Natural killer cell (primary cell): ENCODE measurements at regions not wholly inside any gene's neighbourhood (a gene's known extent, or its start where the extent isn't known, plus 50 kb on each side); places are given as distances from the start of the nearest gene placed in this dataset.

Source experiments
- ATAC-seq, 3 donors: fragments of 150-1000 bp in 2 of 3; fragments of 200-7000 bp in 1 of 3; cut with Tn5 transposase; 1 replicate in 1 of 3; 2 replicates in 2 of 3; pipeline ENCODE4 v1.10.0; 2021; ENCODE audit warnings: mild to moderate bottlenecking in 2 of 3, moderate library complexity in 2 of 3
- DNase-seq, 2 donors: peaks; one replicate each; pipeline versions ENCODE4 v3.0.0 to v3.0.0-alpha.2; 2013 to 2021; ENCODE audit warnings: mixed read lengths in 1 of 2
- H3K27ac ChIP-seq: one replicate; pipeline ENCODE4 v1.5.1; 2013; ENCODE audit warnings: mild to moderate bottlenecking, low read length
- H3K27me3 ChIP-seq: one replicate; pipeline ENCODE4 v1.6.1; 2013; ENCODE audit warnings: low read length; ENCODE audit not compliant: control insufficient read depth, insufficient read depth
- H3K36me3 ChIP-seq: one replicate; pipeline ENCODE4 v1.6.1; 2013; ENCODE audit warnings: low read length; ENCODE audit not compliant: control insufficient read depth, insufficient read depth
- H3K4me1 ChIP-seq: one replicate; pipeline ENCODE4 v1.6.1; 2013; ENCODE audit warnings: low read length; ENCODE audit not compliant: control insufficient read depth, insufficient read depth
- H3K4me3 ChIP-seq: one replicate; pipeline ENCODE4 v1.5.1; 2013; ENCODE audit warnings: low read length
- H3K9me3 ChIP-seq: one replicate; pipeline ENCODE4 v1.6.1; 2013; ENCODE audit warnings: low read length; ENCODE audit not compliant: control insufficient read depth, insufficient read depth
- H3K27ac Mint-ChIP-seq, 2 donors: one replicate each; pipeline ENCODE4 v1.8.0; 2022; ENCODE audit warnings: mild to moderate bottlenecking in 2 of 2, mixed read lengths in 2 of 2, moderate library complexity in 1 of 2
- H3K27me3 Mint-ChIP-seq, 2 donors: one replicate each; pipeline ENCODE4 v1.8.0; 2022; ENCODE audit warnings: low read depth in 2 of 2, mixed read lengths in 2 of 2
- H3K36me3 Mint-ChIP-seq: one replicate; pipeline ENCODE4 v1.8.0; 2022; ENCODE audit warnings: mixed read lengths
- H3K4me1 Mint-ChIP-seq, 2 donors: one replicate each; pipeline ENCODE4 v1.8.0; 2022; ENCODE audit warnings: mixed read lengths in 2 of 2
- H3K4me3 Mint-ChIP-seq: one replicate; pipeline ENCODE4 v1.8.0; 2022; ENCODE audit warnings: mild to moderate bottlenecking, moderate library complexity, mixed read lengths
- H3K9me3 Mint-ChIP-seq, 2 donors: one replicate each; pipeline ENCODE4 v1.8.0; 2022; ENCODE audit warnings: mixed read lengths in 2 of 2
- WGBS: methylation state at CpG from one replicate; pipeline ENCODE4 v1.1.7; 2013; ENCODE audit warnings: missing lambda C conversion rate; ENCODE audit not compliant: insufficient coverage; 5-methylcytosine and 5-hydroxymethylcytosine counted together
- intact Hi-C: fragments of 100-400 bp; cut with micrococcal nuclease; formaldehyde crosslinking; loops from one replicate; pipeline ENCODE4 v1.14.2; 2022
- TF ChIP-seq, protein P1 (sequence below): fragments of 200-600 bp; IDR thresholded peaks from one replicate; pipeline ENCODE4 v1.8.0; 2022; ENCODE audit warnings: antibody characterized with exemption

DNA sequence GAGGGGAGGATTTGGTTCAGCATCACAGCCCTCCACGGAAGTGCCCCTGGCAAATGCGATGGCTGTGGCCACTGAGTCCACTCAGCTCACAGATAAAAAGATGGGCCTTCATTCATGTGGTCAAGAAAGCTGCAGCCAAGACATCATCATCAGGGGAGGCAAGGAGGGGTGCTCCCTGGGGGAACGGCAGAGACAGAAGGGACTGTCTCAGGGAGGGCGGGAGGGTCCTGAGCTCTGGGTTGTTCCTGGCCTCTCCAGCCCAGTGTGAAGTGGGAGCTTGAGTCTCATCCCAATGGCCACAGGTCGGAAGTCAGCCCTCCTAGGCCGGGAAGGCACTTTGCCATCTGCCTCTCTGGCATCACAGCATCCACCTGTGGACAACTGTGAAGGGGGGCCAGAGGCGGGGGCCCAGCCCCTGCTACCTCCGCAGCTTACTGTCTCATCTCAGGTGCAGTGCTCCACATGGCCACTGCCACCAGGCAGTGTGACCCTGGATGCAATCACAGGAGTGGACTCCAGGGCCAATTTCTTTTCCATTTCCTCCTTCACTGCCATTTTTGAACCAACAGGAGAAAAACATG lies 137.8 kb upstream of the SOX1 start:
- no peaks in the 10 kb centered on the region for H3K36me3 Mint-ChIP-seq
- H3K4me3 ChIP-seq, result no peak overlapping the region
- TF ChIP-seq, protein P1, sequence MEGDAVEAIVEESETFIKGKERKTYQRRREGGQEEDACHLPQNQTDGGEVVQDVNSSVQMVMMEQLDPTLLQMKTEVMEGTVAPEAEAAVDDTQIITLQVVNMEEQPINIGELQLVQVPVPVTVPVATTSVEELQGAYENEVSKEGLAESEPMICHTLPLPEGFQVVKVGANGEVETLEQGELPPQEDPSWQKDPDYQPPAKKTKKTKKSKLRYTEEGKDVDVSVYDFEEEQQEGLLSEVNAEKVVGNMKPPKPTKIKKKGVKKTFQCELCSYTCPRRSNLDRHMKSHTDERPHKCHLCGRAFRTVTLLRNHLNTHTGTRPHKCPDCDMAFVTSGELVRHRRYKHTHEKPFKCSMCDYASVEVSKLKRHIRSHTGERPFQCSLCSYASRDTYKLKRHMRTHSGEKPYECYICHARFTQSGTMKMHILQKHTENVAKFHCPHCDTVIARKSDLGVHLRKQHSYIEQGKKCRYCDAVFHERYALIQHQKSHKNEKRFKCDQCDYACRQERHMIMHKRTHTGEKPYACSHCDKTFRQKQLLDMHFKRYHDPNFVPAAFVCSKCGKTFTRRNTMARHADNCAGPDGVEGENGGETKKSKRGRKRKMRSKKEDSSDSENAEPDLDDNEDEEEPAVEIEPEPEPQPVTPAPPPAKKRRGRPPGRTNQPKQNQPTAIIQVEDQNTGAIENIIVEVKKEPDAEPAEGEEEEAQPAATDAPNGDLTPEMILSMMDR, result no peak
- no peak overlapping the region for H3K27ac Mint-ChIP-seq
- peaks cover 2 to 14% of the 10 kb centered on the region in 2 donors for H3K27me3 Mint-ChIP-seq
- H3K9me3 ChIP-seq, result no peaks in the 10 kb centered on the region
- ATAC-seq, result no peak
- no peaks in the 10 kb centered on the region for H3K4me1 ChIP-seq
- intact Hi-C loops, result no loop called here
- H3K9me3 Mint-ChIP-seq, result peaks cover 3 to 8% of the 10 kb centered on the region in 2 donors
- no peaks in the 10 kb centered on the region for H3K27me3 ChIP-seq
- no peak overlapping the region for H3K4me3 Mint-ChIP-seq
- no peak overlapping the region for H3K27ac ChIP-seq
- H3K4me1 Mint-ChIP-seq, result no peaks in the 10 kb centered on the region
- DNase-seq, result no peak
- 89% methylated on average over 8 of the region's 8 CpGs for WGBS
- no peaks in the 10 kb centered on the region for H3K36me3 ChIP-seq

DNA sequence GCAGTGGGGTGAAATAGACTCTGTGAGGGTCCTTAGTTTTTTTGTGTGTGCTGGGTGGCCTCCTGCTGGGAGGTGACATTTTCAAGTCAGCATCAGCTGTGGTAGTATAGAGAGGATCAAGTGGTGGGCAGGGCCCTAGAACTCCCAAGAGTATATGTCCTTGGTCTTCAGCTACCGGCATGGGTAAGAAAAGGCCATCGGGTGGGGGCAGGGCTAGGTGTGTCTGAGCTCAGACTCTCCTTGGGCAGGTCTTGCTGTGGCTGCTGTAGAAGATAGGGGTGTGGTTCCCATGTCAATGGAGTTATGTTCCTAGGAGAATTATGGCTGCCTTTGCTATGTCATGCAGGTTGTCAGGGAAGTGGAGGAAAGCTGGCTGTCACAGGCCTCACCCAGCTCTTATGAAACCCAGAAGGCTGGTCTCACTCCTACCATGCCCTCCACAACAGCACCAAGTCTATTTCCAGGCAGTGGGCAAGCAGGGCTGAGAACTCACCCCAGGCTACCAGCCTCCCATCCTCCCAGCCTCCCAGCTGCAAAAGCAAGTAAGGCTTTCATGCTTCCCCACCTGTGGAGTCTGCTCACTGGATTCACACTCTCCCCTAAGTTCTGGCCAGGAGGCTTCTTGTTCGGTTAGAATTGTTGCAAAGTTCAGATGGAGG lies 130.6 kb upstream of the SOX1 start:
- H3K27ac ChIP-seq, result no peak overlapping the region
- no peaks in the 10 kb centered on the region for H3K36me3 ChIP-seq
- H3K4me3 ChIP-seq, result no peak overlapping the region
- H3K27me3 ChIP-seq, result no peaks in the 10 kb centered on the region
- H3K4me1 Mint-ChIP-seq, result no peaks in the 10 kb centered on the region
- 85% methylated on average over 3 of the region's 3 CpGs for WGBS
- intact Hi-C loops, result no loop called here
- DNase-seq (no peak), ATAC-seq (no peak)
- no peaks in the 10 kb centered on the region for H3K36me3 Mint-ChIP-seq
- peaks cover 3 to 8% of the 10 kb centered on the region in 2 donors for H3K9me3 Mint-ChIP-seq
- H3K9me3 ChIP-seq, result no peaks in the 10 kb centered on the region
- peaks cover 7 to 22% of the 10 kb centered on the region in 2 donors for H3K27me3 Mint-ChIP-seq
- TF ChIP-seq, protein P1, result no peak
- no peak overlapping the region for H3K4me3 Mint-ChIP-seq
- no peak overlapping the region for H3K27ac Mint-ChIP-seq
- H3K4me1 ChIP-seq, result no peaks in the 10 kb centered on the region

DNA sequence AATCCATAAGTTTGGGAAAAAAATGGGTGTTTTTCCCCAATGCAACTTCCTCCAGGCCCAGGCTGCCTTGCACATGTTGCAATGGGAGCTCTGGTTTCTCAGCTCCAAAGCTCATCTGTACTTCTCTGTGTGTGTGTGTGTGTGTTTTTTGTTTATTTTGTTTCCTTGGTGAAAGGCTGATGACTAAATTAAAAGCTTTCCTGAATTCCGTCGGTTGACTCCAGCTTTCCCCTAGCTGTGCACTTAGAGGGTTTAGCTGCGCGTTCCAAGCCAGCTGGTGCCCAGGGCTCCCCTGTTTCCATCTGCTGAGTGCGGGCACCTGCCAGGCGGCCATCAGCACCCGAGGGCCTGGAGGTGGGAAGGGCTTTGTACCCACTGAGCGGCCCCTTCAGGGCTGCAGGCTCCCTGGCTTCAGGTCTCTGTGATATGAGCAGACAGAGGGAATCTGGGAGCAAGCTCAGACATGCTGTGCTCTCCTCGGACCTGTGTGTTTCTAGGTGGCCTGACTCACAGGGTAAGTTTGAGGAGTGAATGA lies 129.1 kb upstream of the SOX1 start:
- no peak for DNase-seq
- Mint-ChIP-seq H3K4me1 (no peaks in the 10 kb centered on the region), H3K27me3 (peaks cover 10 to 20% of the 10 kb centered on the region in 2 donors), H3K4me3 (no peak overlapping the region), H3K27ac (no peak overlapping the region), H3K36me3 (no peaks in the 10 kb centered on the region), H3K9me3 (peaks cover 0 to 4% of the 10 kb centered on the region in 2 donors)
- no peaks in the 10 kb centered on the region for H3K4me1 ChIP-seq
- TF ChIP-seq, protein P1, result no peak
- no peaks in the 10 kb centered on the region for H3K9me3 ChIP-seq
- intact Hi-C loops, result no loop called here
- H3K27me3 ChIP-seq, result no peaks in the 10 kb centered on the region
- 86% methylated on average over 9 of the region's 9 CpGs for WGBS
- no peak for ATAC-seq
- no peaks in the 10 kb centered on the region for H3K36me3 ChIP-seq
- no peak overlapping the region for H3K27ac ChIP-seq
- no peak overlapping the region for H3K4me3 ChIP-seq
